Renal pelvis (tissue), 1 donor: ENCODE measurements at regions not wholly inside any gene's neighbourhood (a gene's known extent, or its start where the extent isn't known, plus 50 kb on each side); places are given as distances from the start of the nearest gene placed in this dataset.

Source experiments
- DNase-seq: peaks from one replicate; pipeline ENCODE4 v3.0.0-alpha.2; 2013

- DNase-seq, result no peak
Measured at GRCh38 chr1:115893545-115893944, 52.6 kb upstream of the NHLH2 start.

GRCh38 chr1:115898020-115898419 lies 57.1 kb upstream of the NHLH2 start:
- DNase-seq, result no peak

GRCh38 chr1:115900856-115901255 lies 59.9 kb upstream of the NHLH2 start:
- DNase-seq, result no peak

GRCh38 chr1:115906627-115907026 lies 65.7 kb upstream of the NHLH2 start:
- DNase-seq, result peak; percentile 3

- no peak for DNase-seq
Measured at GRCh38 chr1:115907092-115907491, 66.2 kb upstream of the NHLH2 start.

GRCh38 chr1:115908565-115909274 lies 67.6 kb upstream of the SLC22A15 start:
- DNase-seq, result no peak

- no peak for DNase-seq
Measured at GRCh38 chr1:115910231-115910630, 66.1 kb upstream of the SLC22A15 start.

- DNase-seq, result peak; percentile 15
Measured at GRCh38 chr1:115911294-115911693, 65.0 kb upstream of the SLC22A15 start.

- no peak for DNase-seq
Measured at GRCh38 chr1:115912116-115912515, 64.2 kb upstream of the SLC22A15 start.

GRCh38 chr1:115922801-115923200 lies 53.5 kb upstream of the SLC22A15 start:
- DNase-seq, result no peak

GRCh38 chr1:115924770-115925169 lies 51.5 kb upstream of the SLC22A15 start:
- DNase-seq, result no peak

- no peak for DNase-seq
Measured at GRCh38 chr1:115925467-115925866, 50.8 kb upstream of the SLC22A15 start.
